ENCODE measurements at regions not wholly inside any gene's neighbourhood (a gene's known extent, or its start where the extent isn't known, plus 50 kb on each side); places are given as distances from the start of the nearest gene placed in this dataset.
"Not testable (repeated sequence)": the region's sequence is repeated elsewhere in the genome, so short reads cannot be mapped to it uniquely, and the experiment has no call there.

- H3K4me1 Mint-ChIP-seq = no peaks in the 10 kb centered on the region
- H3K27ac Mint-ChIP-seq = no peak overlapping the region
- no peak for DNase-seq
- H3K9me3 ChIP-seq (ENCODE audit: control insufficient read depth, low read length, poor library complexity, severe bottlenecking) = no peaks in the 10 kb centered on the region
- H3K4me3 Mint-ChIP-seq = no peak overlapping the region
- no peaks in the 10 kb centered on the region for H3K36me3 Mint-ChIP-seq (ENCODE audit: low read depth)
- no peak for ATAC-seq
- H3K27me3 Mint-ChIP-seq = no peaks in the 10 kb centered on the region
Measured at GRCh38 chr10:57894361-57894760, 373.3 kb downstream of the IPMK start.

GRCh38 chr10:57891201-57892006 lies 376.3 kb downstream of the IPMK start:
- H3K4me3 Mint-ChIP-seq = no peak overlapping the region
- H3K9me3 ChIP-seq (ENCODE audit: control insufficient read depth, low read length, poor library complexity, severe bottlenecking) = no peaks in the 10 kb centered on the region
- no peak overlapping the region for H3K27ac Mint-ChIP-seq
- ATAC-seq (no peak), DNase-seq (no peak)
- no peaks in the 10 kb centered on the region for H3K27me3 Mint-ChIP-seq
- H3K4me1 Mint-ChIP-seq = no peaks in the 10 kb centered on the region
- H3K36me3 Mint-ChIP-seq (ENCODE audit: low read depth) = no peaks in the 10 kb centered on the region

- H3K4me3 Mint-ChIP-seq = no peak overlapping the region
- no peaks in the 10 kb centered on the region for H3K36me3 Mint-ChIP-seq (ENCODE audit: low read depth)
- DNase-seq = no peak
- ATAC-seq = no peak
- no peaks in the 10 kb centered on the region for H3K9me3 ChIP-seq (ENCODE audit: control insufficient read depth, low read length, poor library complexity, severe bottlenecking)
- no peak overlapping the region for H3K27ac Mint-ChIP-seq
- no peaks in the 10 kb centered on the region for H3K4me1 Mint-ChIP-seq
- no peaks in the 10 kb centered on the region for H3K27me3 Mint-ChIP-seq
Measured at GRCh38 chr10:57890691-57891090, 377.0 kb downstream of the IPMK start.

GRCh38 chr10:57885618-57885968 lies 382.1 kb downstream of the IPMK start:
- DNase-seq, ATAC-seq: not testable (repeated sequence)

GRCh38 chr10:57884965-57885617 lies 382.6 kb downstream of the IPMK start:
- Mint-ChIP-seq H3K27me3 (no peaks in the 10 kb centered on the region), H3K4me1 (no peaks in the 10 kb centered on the region), H3K27ac (no peak overlapping the region), H3K36me3 (ENCODE audit: low read depth) (no peaks in the 10 kb centered on the region), H3K4me3 (no peak overlapping the region)
- no peaks in the 10 kb centered on the region for H3K9me3 ChIP-seq (ENCODE audit: control insufficient read depth, low read length, poor library complexity, severe bottlenecking)
- no peak for ATAC-seq
- no peak for DNase-seq

More at GRCh38 chr10:57885618-57885968, 382.1 kb downstream of the IPMK start:
- not testable (repeated sequence) for H3K27ac Mint-ChIP-seq; H3K4me1 Mint-ChIP-seq; H3K36me3 Mint-ChIP-seq (ENCODE audit: low read depth); H3K4me3 Mint-ChIP-seq; H3K27me3 Mint-ChIP-seq; H3K9me3 ChIP-seq (ENCODE audit: control insufficient read depth, low read length, poor library complexity, severe bottlenecking)

GRCh38 chr10:57884407-57884806 lies 383.3 kb downstream of the IPMK start:
- no peak overlapping the region for H3K4me3 Mint-ChIP-seq
- no peak for DNase-seq
- no peaks in the 10 kb centered on the region for H3K27me3 Mint-ChIP-seq

GRCh38 chr10:57880446-57881227 lies 387.1 kb downstream of the IPMK start:
- Mint-ChIP-seq H3K4me1 (no peaks in the 10 kb centered on the region), H3K36me3 (ENCODE audit: low read depth) (no peaks in the 10 kb centered on the region)
- DNase-seq = no peak

More at GRCh38 chr10:57884407-57884806, 383.3 kb downstream of the IPMK start:
- no peaks in the 10 kb centered on the region for H3K9me3 ChIP-seq (ENCODE audit: control insufficient read depth, low read length, poor library complexity, severe bottlenecking)
- H3K27ac Mint-ChIP-seq = no peak overlapping the region
- no peak for ATAC-seq
- H3K4me1 Mint-ChIP-seq = no peaks in the 10 kb centered on the region
- no peaks in the 10 kb centered on the region for H3K36me3 Mint-ChIP-seq (ENCODE audit: low read depth)

GRCh38 chr10:57874810-57875209 lies 392.9 kb downstream of the IPMK start:
- ATAC-seq (no peak), DNase-seq (no peak)
- no peaks in the 10 kb centered on the region for H3K36me3 Mint-ChIP-seq (ENCODE audit: low read depth)
- H3K27ac Mint-ChIP-seq = no peak overlapping the region
- H3K4me1 Mint-ChIP-seq = no peaks in the 10 kb centered on the region
- no peak overlapping the region for H3K4me3 Mint-ChIP-seq
- H3K27me3 Mint-ChIP-seq = no peaks in the 10 kb centered on the region
- H3K9me3 ChIP-seq (ENCODE audit: control insufficient read depth, low read length, poor library complexity, severe bottlenecking) = no peaks in the 10 kb centered on the region

More at GRCh38 chr10:57880446-57881227, 387.1 kb downstream of the IPMK start:
- no peaks in the 10 kb centered on the region for H3K9me3 ChIP-seq (ENCODE audit: control insufficient read depth, low read length, poor library complexity, severe bottlenecking)
- Mint-ChIP-seq H3K27ac (no peak overlapping the region), H3K27me3 (no peaks in the 10 kb centered on the region), H3K4me3 (no peak overlapping the region)
- ATAC-seq = no peak

- Mint-ChIP-seq H3K27ac (no peak overlapping the region), H3K36me3 (ENCODE audit: low read depth) (no peaks in the 10 kb centered on the region), H3K4me1 (no peaks in the 10 kb centered on the region), H3K4me3 (no peak overlapping the region), H3K27me3 (no peaks in the 10 kb centered on the region)
- DNase-seq (no peak), ATAC-seq (no peak)
- no peaks in the 10 kb centered on the region for H3K9me3 ChIP-seq (ENCODE audit: control insufficient read depth, low read length, poor library complexity, severe bottlenecking)
Measured at GRCh38 chr10:57867241-57867640, 400.5 kb downstream of the IPMK start.

GRCh38 chr10:57864765-57865680 lies 402.7 kb downstream of the IPMK start:
- H3K9me3 ChIP-seq (ENCODE audit: control insufficient read depth, low read length, poor library complexity, severe bottlenecking) = no peaks in the 10 kb centered on the region
- no peaks in the 10 kb centered on the region for H3K27me3 Mint-ChIP-seq
- H3K4me1 Mint-ChIP-seq = no peaks in the 10 kb centered on the region
- no peak overlapping the region for H3K27ac Mint-ChIP-seq
- DNase-seq = no peak
- no peaks in the 10 kb centered on the region for H3K36me3 Mint-ChIP-seq (ENCODE audit: low read depth)
- no peak overlapping the region for H3K4me3 Mint-ChIP-seq
- ATAC-seq = no peak

- ATAC-seq = no peak
- Mint-ChIP-seq H3K4me1 (no peaks in the 10 kb centered on the region), H3K27me3 (no peaks in the 10 kb centered on the region), H3K4me3 (no peak overlapping the region), H3K27ac (no peak overlapping the region), H3K36me3 (ENCODE audit: low read depth) (no peaks in the 10 kb centered on the region)
- H3K9me3 ChIP-seq (ENCODE audit: control insufficient read depth, low read length, poor library complexity, severe bottlenecking) = no peaks in the 10 kb centered on the region
- no peak for DNase-seq
Measured at GRCh38 chr10:57849691-57850357, 417.9 kb downstream of the IPMK start.

- ATAC-seq (no peak), DNase-seq (no peak)
- H3K27me3 Mint-ChIP-seq = no peaks in the 10 kb centered on the region
- H3K4me3 Mint-ChIP-seq = no peak overlapping the region
- no peaks in the 10 kb centered on the region for H3K36me3 Mint-ChIP-seq (ENCODE audit: low read depth)
- H3K4me1 Mint-ChIP-seq = no peaks in the 10 kb centered on the region
- no peaks in the 10 kb centered on the region for H3K9me3 ChIP-seq (ENCODE audit: control insufficient read depth, low read length, poor library complexity, severe bottlenecking)
- no peak overlapping the region for H3K27ac Mint-ChIP-seq
Measured at GRCh38 chr10:57846307-57847065, 421.2 kb downstream of the IPMK start.
